ENCODE measurements at regions not wholly inside any gene's neighbourhood (a gene's known extent, or its start where the extent isn't known, plus 50 kb on each side); places are given as distances from the start of the nearest gene placed in this dataset.
"Not testable (repeated sequence)": the region's sequence is repeated elsewhere in the genome, so short reads cannot be mapped to it uniquely, and the experiment has no call there.

DNA sequence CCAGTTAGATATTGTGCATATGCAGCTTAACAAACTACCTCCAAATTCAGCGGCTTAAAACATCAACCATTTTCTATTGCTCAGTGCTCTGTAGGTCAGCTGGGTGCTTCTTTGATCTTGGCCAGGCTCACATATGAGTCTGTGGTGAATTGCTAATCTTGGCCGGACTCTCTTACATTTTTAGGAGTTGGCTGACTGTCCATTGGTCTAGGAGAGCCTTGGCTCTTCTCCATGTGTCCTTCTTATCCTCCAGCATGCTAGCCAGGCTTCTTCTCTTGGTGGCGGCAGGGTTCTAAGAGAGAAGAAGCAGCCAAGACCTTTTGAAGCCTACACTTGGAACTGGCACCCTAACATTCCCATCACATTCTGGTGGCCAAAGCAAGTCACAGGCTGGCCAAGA is 174.3 kb upstream of the PWP1 start:
- no peak for DNase-seq

DNA sequence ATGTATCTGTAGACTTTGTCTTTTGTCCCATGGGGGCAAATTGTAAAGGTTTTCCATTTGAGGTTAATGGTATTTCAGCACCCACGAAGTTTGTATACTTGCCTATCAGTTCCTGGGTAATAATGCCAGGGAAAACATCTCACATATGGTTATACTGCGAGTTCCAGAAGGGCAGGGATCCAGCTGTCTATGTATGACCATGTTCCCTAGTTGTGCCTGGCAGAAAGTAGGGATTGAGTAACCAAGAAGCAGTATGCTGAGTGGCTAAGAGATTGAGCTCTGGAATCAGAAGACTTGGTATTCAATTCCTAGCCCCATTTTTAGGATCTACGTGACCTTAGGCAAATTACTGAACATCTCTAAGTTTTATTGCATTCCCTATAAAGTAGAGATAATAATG is 173.2 kb upstream of the PWP1 start:
- no peak for DNase-seq

DNA sequence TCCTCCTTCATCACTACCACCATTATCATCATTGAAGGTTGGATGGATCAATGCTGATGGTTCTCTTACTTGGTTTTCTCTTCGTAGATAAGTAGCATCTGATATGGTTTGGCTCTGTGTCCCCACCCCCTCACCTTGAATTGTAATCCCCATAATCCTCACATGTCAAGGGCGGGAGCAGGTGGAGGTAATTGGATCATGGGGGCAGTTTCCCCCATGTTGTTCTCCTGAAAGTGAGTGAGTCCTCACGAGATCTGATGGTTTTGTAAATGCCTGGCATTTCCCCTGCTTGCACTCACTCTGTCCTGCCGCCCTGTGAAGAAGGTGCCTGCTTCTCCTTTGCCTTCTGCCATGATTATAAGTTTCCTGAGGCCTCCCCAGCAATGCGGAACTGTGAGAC is 172.4 kb upstream of the PWP1 start:
- no peak for DNase-seq

DNA sequence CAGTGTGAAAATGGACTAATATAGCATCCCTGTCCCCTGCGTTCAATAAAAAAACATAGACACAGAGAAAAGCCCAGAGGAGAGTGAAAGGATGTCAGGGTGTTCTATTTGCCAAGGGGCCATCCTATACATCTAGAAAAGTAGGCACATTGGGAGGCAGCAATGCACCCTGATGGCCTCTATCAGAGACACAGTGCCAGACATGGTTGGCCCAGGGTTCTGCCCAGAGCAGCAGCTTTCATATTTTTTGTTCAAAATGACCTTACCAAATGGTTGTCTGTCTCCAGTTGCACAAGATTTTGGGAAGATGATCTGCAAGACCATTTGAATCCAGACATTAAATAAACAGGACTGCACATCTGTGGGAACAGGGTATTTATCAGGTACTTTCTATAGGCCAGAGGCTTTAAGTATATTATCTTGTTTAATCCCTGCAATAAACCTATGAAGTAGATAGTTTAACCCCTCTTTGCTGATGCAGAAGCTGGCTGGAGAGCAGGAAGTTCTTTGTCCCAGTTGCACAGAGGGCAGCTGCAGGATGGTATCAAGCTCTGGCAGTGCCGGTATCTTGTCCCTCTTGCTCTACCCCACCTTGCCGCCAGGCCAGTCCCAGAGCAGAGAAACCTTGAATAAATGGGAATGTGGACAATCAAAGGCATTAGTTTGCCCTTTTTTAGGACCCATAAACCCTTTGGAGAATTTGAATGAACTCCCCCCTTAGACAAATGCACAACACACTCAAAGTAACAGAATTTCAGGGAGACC is 171.8 kb upstream of the PWP1 start:
- DNase-seq, result no peak

DNA sequence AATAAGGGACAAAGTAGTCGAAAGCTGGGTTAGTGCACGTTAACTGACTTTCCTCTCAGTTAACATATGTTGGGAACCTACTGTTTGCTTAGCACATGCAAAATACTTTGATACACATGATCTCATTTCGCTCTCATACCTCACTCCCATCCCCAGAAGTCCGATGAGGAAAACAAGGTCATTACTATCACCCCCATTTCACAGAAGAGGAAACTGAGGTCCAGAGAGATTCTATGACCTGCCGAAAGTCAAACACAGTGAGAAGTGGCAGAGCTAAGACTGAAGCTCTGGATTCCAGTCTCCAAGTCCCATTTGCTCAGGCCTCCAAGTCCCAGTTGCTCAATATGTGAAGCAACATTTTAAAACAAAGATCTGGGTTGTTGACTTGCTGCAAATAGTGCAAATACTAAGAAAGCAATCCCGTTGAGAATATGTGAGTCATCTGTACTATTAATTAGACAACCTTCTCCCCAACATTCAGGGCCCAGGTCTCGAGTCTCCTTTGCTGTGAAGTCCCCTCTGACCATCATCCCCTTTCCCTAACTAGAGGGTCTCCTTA is 170.6 kb upstream of the PWP1 start:
- DNase-seq, result no peak

DNA sequence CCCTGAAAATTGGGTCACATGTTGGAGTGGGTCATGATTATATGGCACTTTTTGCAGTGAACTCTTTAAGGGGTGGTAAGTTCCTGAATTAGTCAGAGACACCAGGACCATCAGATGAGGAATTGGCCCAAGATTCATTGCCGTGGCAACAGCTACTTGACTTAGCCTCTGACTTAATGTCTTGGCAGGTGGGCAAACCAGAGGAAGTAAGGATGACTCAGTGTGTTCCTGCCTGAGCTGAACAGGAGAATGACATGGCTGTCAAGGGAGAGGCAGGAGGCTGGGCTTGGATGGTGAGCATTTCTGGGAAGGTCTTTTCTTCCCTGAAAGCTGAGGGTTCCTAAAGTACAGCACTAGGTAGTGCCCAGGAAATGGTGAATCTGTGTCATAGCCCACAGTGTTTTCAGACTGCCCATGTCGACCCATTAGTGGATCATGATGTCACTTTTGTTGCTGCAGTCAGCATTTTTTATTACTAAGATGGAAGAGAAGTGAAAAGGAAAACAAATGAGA is 170.1 kb upstream of the PWP1 start:
- DNase-seq, result no peak

DNA sequence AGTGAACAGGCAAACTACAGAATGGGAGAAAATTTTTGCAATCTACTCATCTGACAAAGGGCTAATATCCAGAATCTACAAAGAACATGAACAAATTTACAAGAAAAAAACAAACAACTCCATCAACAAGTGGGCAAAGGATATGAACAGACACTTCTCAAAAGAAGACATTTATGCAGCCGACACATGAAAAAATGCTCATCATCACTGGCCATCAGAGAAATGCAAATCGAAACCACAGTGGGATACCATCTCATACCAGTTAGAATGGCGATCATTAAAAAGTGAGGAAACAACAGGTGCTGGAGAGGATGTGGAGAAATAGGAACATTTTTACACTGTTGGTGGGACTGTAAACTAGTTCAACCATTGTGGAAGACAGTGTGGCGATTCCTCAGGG is 167.8 kb upstream of the PWP1 start:
- DNase-seq, result not testable (repeated sequence)

DNA sequence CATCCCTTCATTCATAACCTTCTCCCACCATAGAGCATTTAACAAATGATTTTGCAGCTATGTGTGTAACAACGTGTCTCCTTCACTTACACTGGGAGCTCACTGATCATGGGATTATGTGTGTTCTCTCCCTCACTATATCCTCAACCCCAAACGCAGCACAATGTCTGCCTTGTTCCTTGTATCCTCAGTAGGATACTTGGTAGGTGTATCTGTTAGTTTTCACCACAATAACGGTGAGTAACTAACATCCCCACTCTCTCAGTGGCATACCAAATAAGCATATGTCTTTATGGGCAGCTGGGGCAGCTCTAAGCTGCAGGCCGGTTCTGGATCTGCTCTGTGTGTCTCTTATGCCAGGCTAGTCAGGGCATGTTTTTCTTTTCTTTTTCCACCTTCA is 166.7 kb upstream of the PWP1 start:
- DNase-seq, result no peak

DNA sequence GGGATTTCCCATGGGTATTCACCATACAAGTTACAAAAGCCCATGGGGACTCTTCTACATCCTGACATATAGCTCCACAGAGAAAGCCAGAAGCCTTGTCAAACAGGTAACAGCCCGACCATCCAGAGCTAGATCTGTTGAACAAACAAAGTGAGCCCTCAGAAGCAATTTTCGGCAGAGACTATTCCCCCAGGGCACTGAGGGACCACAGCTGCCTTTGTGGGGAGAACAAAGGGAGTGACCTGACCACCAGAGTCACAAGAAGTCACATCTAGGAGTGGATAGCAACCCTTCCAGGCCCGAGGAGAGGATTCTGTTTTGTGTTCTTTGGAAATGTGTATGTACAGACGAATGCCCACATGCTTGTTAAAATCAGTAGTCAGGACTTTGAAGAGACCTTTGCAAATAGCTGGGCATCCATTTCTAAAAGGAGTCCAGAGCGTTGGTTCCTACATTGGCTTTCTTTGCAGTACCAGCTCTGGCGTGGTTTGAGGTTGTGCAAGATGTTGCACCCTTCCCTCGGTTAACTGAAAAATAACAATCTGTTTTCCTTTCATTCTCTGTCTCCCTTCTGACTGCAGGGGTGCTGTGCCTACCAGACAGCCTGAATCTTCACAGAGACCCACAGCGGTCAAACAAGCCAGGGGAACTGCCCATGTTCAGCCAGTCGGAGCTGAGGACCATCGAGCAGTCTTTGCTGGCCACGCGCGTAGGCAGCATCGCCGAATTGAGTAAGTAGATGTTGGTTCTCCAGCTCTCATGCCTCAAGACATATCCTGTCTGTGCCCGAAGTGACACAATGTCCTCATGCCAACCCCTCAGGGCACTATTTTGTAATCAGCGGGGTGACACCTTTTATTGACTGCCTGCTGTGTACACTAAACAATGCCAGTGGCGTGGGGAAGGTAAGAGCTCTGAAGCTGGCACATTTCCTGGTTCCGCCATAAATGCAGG is 165.4 kb upstream of the PWP1 start:
- no peak for DNase-seq

DNA sequence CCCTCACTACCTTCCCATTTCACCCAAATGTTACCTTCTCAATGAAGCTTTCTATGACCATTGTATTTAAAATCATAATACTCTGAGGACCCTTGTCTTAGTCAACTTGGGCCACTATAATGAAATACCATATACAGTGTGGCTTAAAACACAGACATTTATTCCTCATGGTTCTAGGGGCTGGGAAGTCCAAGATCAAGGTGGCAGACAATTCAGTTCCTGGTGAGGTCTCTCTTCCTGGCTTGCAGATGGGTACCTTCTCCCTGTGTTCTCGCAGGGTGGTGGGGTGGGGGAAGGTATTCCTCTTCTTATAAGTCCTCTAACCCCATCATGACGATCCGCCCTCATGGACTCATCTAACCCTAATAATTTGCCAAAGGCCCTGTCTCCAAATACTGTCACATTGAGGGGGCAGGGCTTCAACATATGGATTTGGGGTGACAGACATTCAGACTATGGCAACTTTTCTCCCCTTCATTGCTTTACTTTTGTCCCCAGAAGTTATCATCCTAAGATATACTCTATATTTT is 163.7 kb upstream of the PWP1 start:
- DNase-seq, result no peak

DNA sequence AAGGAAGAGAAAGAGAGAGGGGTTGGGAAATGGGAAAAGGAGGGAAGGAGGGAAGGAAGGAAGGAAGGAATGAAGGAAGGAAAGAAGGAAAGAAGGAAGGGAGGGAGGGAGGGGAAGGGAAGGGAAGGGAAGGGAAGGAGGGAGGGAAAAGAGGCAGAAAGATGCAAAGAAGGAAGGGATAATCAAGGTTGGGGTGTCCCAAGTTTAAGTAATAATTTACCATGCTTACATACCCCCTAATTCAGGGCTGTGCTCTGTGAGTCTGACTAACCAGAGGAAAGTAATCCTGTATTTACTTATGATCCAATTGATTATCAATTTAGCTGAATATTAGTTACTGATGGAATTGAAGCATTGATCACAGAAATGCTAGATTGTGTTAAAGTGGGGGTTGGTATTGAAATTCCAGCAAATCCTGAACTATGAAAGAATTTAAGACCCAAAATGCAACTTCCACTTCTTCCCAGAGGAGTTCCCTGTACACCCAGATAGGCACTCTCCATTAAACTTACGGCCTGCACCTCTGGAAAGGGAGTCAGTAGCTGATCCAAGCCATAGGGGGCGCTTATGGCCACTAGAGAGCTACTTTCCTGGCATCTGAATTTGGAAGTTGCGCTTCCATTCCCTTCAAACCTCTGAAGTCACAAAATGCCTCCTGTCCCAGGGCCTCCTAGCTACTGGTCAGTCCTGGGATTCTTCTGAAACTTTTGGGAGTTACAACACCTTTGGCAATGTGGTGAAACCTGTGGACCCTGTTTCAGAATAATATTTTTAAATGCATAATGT is 162.7 kb upstream of the PWP1 start:
- no peak for DNase-seq

DNA sequence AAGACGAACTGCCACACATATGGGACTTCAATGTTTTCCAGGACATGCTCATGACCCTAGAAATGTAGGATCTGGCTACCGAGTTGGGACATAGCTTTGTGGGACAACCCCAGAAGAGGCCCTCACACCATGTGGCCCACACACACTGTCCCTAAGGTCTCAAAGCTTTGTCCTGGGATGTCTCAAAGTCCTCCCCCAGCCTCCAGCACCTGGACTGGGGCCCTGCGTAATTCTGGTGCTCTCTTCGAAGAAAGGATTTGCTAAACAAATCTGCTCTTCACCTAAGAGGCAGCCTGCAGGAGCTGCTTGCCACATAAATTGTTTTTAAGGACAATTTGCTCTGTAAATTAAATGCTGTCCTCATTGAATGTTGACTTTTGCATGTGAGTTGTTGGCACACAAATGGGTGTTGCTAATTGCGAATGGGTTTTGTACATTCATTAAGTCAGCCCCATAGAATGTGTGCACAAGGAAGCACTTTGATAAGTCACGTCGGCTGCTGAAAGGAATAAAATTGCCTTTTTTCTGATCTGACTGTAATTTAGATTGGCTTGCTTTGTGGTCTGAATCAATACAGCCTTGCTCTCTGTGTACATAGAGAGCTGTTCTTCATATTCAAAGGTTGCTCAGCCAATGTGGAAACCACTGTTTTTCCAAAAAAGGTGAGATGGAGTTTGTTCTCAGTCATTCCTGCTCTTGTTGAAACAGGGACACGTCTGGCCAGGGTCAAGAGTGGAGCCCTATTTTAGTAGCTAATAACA is 161.6 kb upstream of the PWP1 start:
- DNase-seq, result no peak

DNA sequence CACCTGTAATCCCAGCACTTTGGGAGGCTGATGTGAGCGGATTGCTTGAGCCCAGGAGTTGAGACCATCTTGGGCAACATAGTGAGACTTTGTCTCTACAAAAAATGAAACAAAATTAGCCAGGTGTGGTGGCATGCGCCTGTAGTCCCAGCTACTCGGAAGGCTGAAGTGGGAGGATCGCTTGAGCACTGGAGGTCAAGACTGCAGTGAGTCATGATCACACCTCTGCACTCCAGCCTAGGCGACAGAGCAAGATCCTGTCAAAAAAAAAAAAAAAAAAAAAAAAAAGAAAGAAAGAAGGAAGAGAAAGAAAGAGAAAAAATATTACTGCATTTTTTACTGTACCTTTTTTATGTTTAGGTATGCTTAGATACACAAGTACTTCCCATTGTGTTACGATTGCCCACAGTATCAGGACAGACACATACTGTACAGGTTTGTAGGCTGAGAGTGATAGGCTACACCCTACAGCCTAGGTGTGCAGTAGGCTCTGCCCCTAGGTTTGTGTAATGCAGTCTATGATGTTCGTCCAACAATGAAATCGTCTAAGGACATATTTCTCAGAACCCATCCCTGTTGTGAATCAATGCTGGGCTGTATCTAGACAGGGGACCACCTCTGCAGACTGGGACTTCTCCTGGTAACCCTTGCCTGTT is 160.4 kb upstream of the PWP1 start:
- no peak for DNase-seq

DNA sequence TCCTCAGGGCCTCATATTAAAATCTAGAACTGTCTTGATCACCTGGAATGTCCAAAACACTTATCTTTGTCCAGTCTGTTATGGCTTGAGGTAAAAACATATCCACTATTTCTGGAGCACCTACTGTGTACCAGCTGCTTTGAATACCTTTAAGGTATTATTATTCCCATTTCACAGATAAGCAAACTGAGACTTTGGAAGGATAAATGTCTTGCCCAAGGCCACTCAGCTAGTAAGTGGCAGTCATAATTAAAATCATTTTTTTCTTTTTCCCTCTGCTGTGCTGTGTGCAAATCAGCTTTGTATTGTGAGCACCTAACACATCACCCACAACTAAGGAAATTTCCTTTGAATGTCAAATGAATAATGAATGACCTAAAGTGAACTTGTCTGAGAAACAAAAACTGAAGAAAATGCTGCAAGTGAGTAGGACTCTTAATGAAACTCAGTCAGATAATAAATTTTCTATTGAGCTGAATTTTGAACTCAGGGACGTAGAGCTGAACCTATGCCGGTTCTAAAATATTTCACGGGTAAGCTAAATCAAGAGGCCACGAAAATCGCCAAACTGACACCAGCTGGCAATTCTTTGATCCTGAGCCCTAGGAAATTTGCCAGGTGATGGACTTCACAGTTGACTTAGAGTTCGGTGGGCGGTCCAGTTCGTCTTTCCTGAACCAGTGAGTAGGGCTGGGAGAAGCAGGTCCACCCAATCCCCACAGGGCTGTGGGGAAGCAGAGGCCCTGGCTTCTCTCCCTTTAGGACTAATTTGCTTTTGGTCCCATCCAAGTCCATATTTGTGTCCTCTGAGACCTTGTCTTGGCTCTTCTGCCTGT is 159.7 kb upstream of the PWP1 start:
- DNase-seq, result no peak

DNA sequence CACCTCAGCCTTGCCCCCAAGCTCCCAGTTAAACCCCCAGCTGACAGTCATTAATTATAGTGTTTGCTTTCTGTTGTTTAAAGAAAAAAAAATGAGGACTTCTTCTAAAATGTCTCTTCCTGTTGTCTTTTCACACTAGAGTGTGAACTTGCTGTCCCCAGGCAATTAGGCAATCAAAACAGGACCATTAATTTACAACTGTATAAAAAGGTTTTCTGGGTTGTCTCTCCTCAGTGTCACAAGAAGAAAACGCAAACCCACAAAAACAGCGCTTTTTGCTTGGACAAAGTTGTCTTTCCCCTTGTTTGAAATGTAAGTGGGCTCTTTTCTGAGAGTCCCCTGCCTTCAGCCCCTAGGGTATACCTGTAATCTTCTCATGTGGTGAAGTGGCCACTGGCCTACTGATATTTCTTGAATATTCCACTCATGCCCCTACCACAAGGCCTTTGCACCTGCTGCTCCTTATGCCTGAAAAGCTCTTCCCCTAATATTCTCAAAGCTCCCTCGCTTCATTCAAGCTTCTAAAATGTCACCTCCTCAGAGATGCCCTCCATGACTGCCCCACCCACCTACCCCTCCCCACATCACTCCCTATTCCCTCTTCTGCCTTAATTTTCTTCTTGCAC is 158.9 kb upstream of the PWP1 start:
- DNase-seq, result no peak

DNA sequence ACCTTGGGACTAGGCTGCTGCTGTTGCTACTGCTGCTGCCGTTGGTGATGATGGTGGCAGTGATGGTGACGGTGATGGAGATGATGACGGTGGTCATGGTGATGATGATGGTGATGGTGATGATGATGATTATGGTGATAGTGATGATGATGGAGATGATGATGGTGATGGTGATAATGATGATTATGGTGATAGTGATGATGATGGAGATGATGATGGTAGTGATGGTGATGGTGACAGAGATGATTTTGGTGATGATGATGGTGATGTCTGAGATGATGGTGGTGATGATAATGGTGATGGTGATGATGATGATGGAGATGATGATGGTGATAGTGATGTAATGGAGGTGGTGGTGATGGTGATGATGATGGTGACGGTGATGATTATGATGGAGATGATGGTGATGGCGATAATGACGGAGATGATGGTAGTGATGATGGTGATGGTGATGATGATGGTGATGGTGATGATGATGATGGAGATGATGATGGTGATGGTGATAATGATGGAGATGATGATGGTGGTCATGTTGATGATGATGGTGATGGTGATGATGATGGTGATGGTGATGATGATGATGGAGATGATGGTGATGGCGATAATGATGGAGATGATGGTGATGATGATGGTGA is 156.8 kb upstream of the PWP1 start:
- DNase-seq, result no peak

DNA sequence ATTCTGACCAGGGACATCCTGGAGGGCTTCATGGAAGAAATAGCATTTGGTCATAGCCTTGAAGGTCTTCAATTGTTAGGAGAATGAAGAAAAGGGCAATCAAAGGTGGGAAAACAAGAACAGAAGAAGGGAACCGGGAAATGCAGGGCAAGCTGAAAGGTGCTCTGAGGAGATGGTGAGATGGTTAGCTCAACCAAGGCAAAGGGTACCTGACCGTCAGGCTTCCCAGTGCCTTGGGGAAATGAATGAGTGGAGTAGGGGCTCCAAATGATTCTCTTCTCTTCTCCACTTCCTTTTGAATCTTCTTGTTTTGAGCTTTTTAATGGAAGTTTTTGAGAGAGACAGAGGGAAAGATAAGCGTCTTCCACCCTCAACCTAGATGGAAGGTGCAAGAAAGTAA is 155.6 kb upstream of the PWP1 start:
- DNase-seq, result no peak

DNA sequence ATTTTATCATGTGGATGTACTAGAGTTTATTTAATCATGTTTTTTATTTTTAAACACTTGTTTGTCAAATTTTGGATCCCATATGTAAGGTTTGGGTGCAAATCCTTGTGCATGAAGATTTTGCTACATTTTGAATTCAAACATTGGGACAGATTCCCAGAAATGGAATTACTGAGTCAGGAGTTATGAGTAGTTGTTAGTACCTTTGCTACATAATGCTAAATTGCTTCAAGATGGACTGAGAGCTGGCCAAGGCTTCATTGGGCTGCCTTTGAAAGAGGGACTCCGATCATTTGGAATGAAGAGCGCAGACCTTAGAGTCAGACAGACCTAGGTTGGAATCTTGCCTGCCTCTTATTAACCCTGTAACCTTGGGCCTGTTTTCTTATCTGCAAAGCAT is 154.9 kb upstream of the PWP1 start:
- no peak for DNase-seq

DNA sequence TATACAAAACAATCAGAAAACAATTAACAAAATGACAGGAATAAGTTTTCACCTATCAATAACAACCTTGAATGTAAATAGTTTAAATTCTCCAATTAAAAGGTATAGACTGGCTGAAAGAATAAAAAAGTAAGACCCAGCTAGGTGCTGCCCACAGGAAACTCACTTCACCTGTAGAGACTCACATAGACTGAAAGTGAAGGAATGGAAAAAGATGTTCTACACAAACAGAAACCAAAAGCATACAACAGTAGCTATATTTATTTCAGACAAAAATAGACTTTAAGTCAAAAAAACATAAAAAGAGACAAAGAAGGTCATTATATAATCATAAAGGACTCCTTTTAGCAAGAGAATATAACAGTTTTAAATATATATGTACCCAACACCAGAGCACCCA is 152.4 kb upstream of the PWP1 start:
- DNase-seq, result no peak
